ENCODE measurements at regions not wholly inside any gene's neighbourhood (a gene's known extent, or its start where the extent isn't known, plus 50 kb on each side); places are given as distances from the start of the nearest gene placed in this dataset.

- no peak for TF ChIP-seq CTCF (IDR thresholded peaks at IDR 0.05; ENCODE audit: low read depth, low read length)
- TF ChIP-seq EZH2phosphoT487 (IDR thresholded peaks at IDR 0.05; ENCODE audit: low read depth): no peak
Measured at GRCh38 chr6:105821027-105821426, 265.1 kb upstream of the PRDM1 start.
